ENCODE measurements at regions not wholly inside any gene's neighbourhood (a gene's known extent, or its start where the extent isn't known, plus 50 kb on each side); places are given as distances from the start of the nearest gene placed in this dataset.

- no peak for DNase-seq
These were observed 196.5 kb upstream of the POU3F1 start for GRCh38 chr1:38243106-38243505.

- no peak for DNase-seq
These were observed 195.9 kb upstream of the POU3F1 start for GRCh38 chr1:38242506-38242905.

GRCh38 chr1:38241594-38242334 lies 195.2 kb upstream of the POU3F1 start:
- no peak for DNase-seq

GRCh38 chr1:38240618-38241017 lies 194.0 kb upstream of the POU3F1 start:
- no peak for DNase-seq

GRCh38 chr1:38239258-38239835 lies 192.8 kb upstream of the POU3F1 start:
- no peak for DNase-seq

GRCh38 chr1:38238294-38238693 lies 191.7 kb upstream of the POU3F1 start:
- DNase-seq: no peak

GRCh38 chr1:38235705-38236104 lies 189.1 kb upstream of the POU3F1 start:
- no peak for DNase-seq

GRCh38 chr1:38231941-38232340 lies 185.3 kb upstream of the POU3F1 start:
- DNase-seq: no peak

GRCh38 chr1:38228718-38229117 lies 182.1 kb upstream of the POU3F1 start:
- no peak for DNase-seq

GRCh38 chr1:38225745-38226144 lies 179.2 kb upstream of the POU3F1 start:
- no peak for DNase-seq

GRCh38 chr1:38223391-38223790 lies 176.8 kb upstream of the POU3F1 start:
- DNase-seq: no peak

- no peak for DNase-seq
These were observed 176.3 kb upstream of the POU3F1 start for GRCh38 chr1:38222891-38223290.

GRCh38 chr1:38221006-38221649 lies 174.5 kb upstream of the POU3F1 start:
- DNase-seq: no peak

- DNase-seq: no peak
These were observed 170.7 kb upstream of the POU3F1 start for GRCh38 chr1:38217316-38217715.

- no peak for DNase-seq
These were observed 167.2 kb upstream of the POU3F1 start for GRCh38 chr1:38213646-38214434.

- DNase-seq: no peak
These were observed 164.2 kb upstream of the POU3F1 start for GRCh38 chr1:38210895-38211177.

- no peak for DNase-seq
These were observed 163.7 kb upstream of the POU3F1 start for GRCh38 chr1:38210021-38210894.

GRCh38 chr1:38208716-38209632 lies 162.4 kb upstream of the POU3F1 start:
- DNase-seq: no peak

GRCh38 chr1:38207906-38208305 lies 161.3 kb upstream of the POU3F1 start:
- no peak for DNase-seq

- no peak for DNase-seq
These were observed 160.7 kb upstream of the POU3F1 start for GRCh38 chr1:38207275-38207674.

- DNase-seq: no peak
These were observed 158.1 kb upstream of the POU3F1 start for GRCh38 chr1:38204698-38205097.

- DNase-seq: no peak
These were observed 156.8 kb upstream of the POU3F1 start for GRCh38 chr1:38203441-38203840.
